Neural crest cell (in vitro differentiated cells): ENCODE measurements at regions not wholly inside any gene's neighbourhood (a gene's known extent, or its start where the extent isn't known, plus 50 kb on each side); places are given as distances from the start of the nearest gene placed in this dataset.
A peak's percentile ranks its signal among the peaks of the same experiment; 100 is the strongest.

ENCODE experiments used
- DNase-seq: peaks from one replicate; pipeline ENCODE4 v3.0.0; 2021; ENCODE audit warnings: low read depth, mixed read lengths, low spot score
- H3K27ac Mint-ChIP-seq: one replicate; pipeline ENCODE4 v1.8.0; 2021; ENCODE audit warnings: mild to moderate bottlenecking, mixed read lengths; ENCODE audit not compliant: unreplicated experiment
- H3K27me3 Mint-ChIP-seq: 2 replicates; pipeline ENCODE4 v1.8.0; 2021; ENCODE audit warnings: low read depth, mild to moderate bottlenecking, mixed read lengths
- H3K36me3 Mint-ChIP-seq: 2 replicates; pipeline ENCODE4 v1.8.0; 2021; ENCODE audit warnings: low read depth, mild to moderate bottlenecking, mixed read lengths
- H3K4me1 Mint-ChIP-seq: 2 replicates; pipeline ENCODE4 v1.8.0; 2021; ENCODE audit warnings: mixed read lengths
- H3K4me3 Mint-ChIP-seq: one replicate; pipeline ENCODE4 v1.8.0; 2021; ENCODE audit warnings: mild to moderate bottlenecking, mixed read lengths
- H3K9me3 Mint-ChIP-seq: 2 replicates; pipeline ENCODE4 v1.8.0; 2021; ENCODE audit warnings: mixed read lengths
- CTCF ChIP-seq: fragments of 200-600 bp; sonication (generic); conservative IDR thresholded peaks from 2 replicates; pipeline ENCODE4 v1.5.0; 2021; ENCODE audit warnings: antibody characterized with exemption, mild to moderate bottlenecking

GRCh38 chr6:113449051-113449450 lies 408.1 kb upstream of the MARCKS start:
- Mint-ChIP-seq H3K9me3 (peaks cover 2% of the 10 kb centered on the region), H3K27me3 (no peaks in the 10 kb centered on the region), H3K4me1 (peaks cover 23% of the 10 kb centered on the region), H3K36me3 (no peaks in the 10 kb centered on the region), H3K4me3 (no peak overlapping the region), H3K27ac (no peak overlapping the region)
- no peak for TF ChIP-seq CTCF
- DNase-seq = no peak

GRCh38 chr6:113450061-113450465 lies 407.1 kb upstream of the MARCKS start:
- Mint-ChIP-seq H3K36me3 (no peaks in the 10 kb centered on the region), H3K4me3 (no peak overlapping the region), H3K4me1 (peaks cover 23% of the 10 kb centered on the region), H3K27ac (peak overlapping the region; percentile 16), H3K9me3 (peaks cover 2% of the 10 kb centered on the region), H3K27me3 (no peaks in the 10 kb centered on the region)
- no peak for DNase-seq
- TF ChIP-seq CTCF = no peak

GRCh38 chr6:113451049-113451448 lies 406.1 kb upstream of the MARCKS start:
- no peak overlapping the region for H3K27ac Mint-ChIP-seq
- H3K27me3 Mint-ChIP-seq = no peaks in the 10 kb centered on the region
- H3K4me1 Mint-ChIP-seq = peaks cover 23% of the 10 kb centered on the region
- DNase-seq = no peak
- H3K4me3 Mint-ChIP-seq = no peak overlapping the region
- H3K36me3 Mint-ChIP-seq = no peaks in the 10 kb centered on the region
- peaks cover 4% of the 10 kb centered on the region for H3K9me3 Mint-ChIP-seq
- TF ChIP-seq CTCF = no peak

GRCh38 chr6:113457198-113457597 lies 399.9 kb upstream of the MARCKS start:
- Mint-ChIP-seq H3K9me3 (peaks cover 3% of the 10 kb centered on the region), H3K27me3 (no peaks in the 10 kb centered on the region), H3K4me3 (no peak overlapping the region), H3K4me1 (peaks cover 20% of the 10 kb centered on the region), H3K36me3 (no peaks in the 10 kb centered on the region), H3K27ac (no peak overlapping the region)
- no peak for DNase-seq
- no peak for TF ChIP-seq CTCF

GRCh38 chr6:113457751-113458150 lies 399.4 kb upstream of the MARCKS start:
- H3K27ac Mint-ChIP-seq = no peak overlapping the region
- no peak overlapping the region for H3K4me3 Mint-ChIP-seq
- peaks cover 20% of the 10 kb centered on the region for H3K4me1 Mint-ChIP-seq
- peaks cover 3% of the 10 kb centered on the region for H3K9me3 Mint-ChIP-seq
- DNase-seq = no peak
- H3K36me3 Mint-ChIP-seq = no peaks in the 10 kb centered on the region
- no peaks in the 10 kb centered on the region for H3K27me3 Mint-ChIP-seq
- no peak for TF ChIP-seq CTCF
